ENCODE measurements at regions not wholly inside any gene's neighbourhood (a gene's known extent, or its start where the extent isn't known, plus 50 kb on each side); places are given as distances from the start of the nearest gene placed in this dataset.

GRCh38 chr14:100475268-100475667 lies 111.9 kb downstream of the BEGAIN start:
- TF ChIP-seq CTCF (IDR thresholded peaks at IDR 0.05) = no peak
- DNase-seq = no peak
- no peak for ATAC-seq
- no peak overlapping the region for H3K4me3 ChIP-seq
- no peaks in the 10 kb centered on the region for H3K9me3 ChIP-seq
- H3K27ac ChIP-seq = no peak overlapping the region
- intact Hi-C loops (cut with DNase I) = no loop called here
- H3K4me1 ChIP-seq = no peaks in the 10 kb centered on the region
- H3K27me3 ChIP-seq = no peaks in the 10 kb centered on the region
- peaks cover 0 to 3% of the 10 kb centered on the region in 2 donors for H3K36me3 ChIP-seq

- no peak overlapping the region for H3K4me3 ChIP-seq
- no peak for TF ChIP-seq CTCF (IDR thresholded peaks at IDR 0.05)
- DNase-seq = no peak
- no peak overlapping the region for H3K27ac ChIP-seq
- H3K4me1 ChIP-seq = no peaks in the 10 kb centered on the region
- no peaks in the 10 kb centered on the region for H3K27me3 ChIP-seq
- intact Hi-C loops (cut with DNase I) = no loop called here
- no peaks in the 10 kb centered on the region for H3K9me3 ChIP-seq
- H3K36me3 ChIP-seq = no peaks in the 10 kb centered on the region
- no peak for ATAC-seq
These were observed 111.0 kb downstream of the BEGAIN start for GRCh38 chr14:100476012-100476822.

- no peak for TF ChIP-seq CTCF (IDR thresholded peaks at IDR 0.05)
- no peaks in the 10 kb centered on the region for H3K4me1 ChIP-seq
- DNase-seq (no peak), ATAC-seq (no peak)
- no peaks in the 10 kb centered on the region for H3K9me3 ChIP-seq
- intact Hi-C loops (cut with DNase I) = no loop called here
- no peak overlapping the region for H3K27ac ChIP-seq
- H3K36me3 ChIP-seq = peaks cover 0 to 8% of the 10 kb centered on the region in 2 donors
- H3K4me3 ChIP-seq = no peak overlapping the region
- H3K27me3 ChIP-seq = no peaks in the 10 kb centered on the region
These were observed 102.5 kb downstream of the BEGAIN start for GRCh38 chr14:100484531-100485267.

- intact Hi-C loops (cut with DNase I) = no loop called here
- TF ChIP-seq CTCF (IDR thresholded peaks at IDR 0.05) = no peak
These were observed 101.0 kb downstream of the BEGAIN start for GRCh38 chr14:100486025-100486828.

More at GRCh38 chr14:100486025-100486828, 101.0 kb downstream of the BEGAIN start:
- no peak overlapping the region for H3K27ac ChIP-seq
- H3K36me3 ChIP-seq = peaks cover 0 to 8% of the 10 kb centered on the region in 2 donors
- H3K9me3 ChIP-seq = no peaks in the 10 kb centered on the region
- H3K4me1 ChIP-seq = no peaks in the 10 kb centered on the region
- no peaks in the 10 kb centered on the region for H3K27me3 ChIP-seq
- no peak overlapping the region for H3K4me3 ChIP-seq
- ATAC-seq = peak; percentile 85
- peak in 3 of 4 donors; percentile 56 to 83 (median 80) for DNase-seq
